Endodermal cell (in vitro differentiated cells): ENCODE measurements at regions not wholly inside any gene's neighbourhood (a gene's known extent, or its start where the extent isn't known, plus 50 kb on each side); places are given as distances from the start of the nearest gene placed in this dataset.

ENCODE experiments used
- DNase-seq: peaks from one replicate; pipeline ENCODE4 v3.0.0-alpha.2; 2017
- H3K27ac ChIP-seq: 2 replicates; pipeline ENCODE4 v1.5.1; 2013; ENCODE audit warnings: mild to moderate bottlenecking, low read depth, low read length, moderate library complexity
- H3K27me3 ChIP-seq: 2 replicates; pipeline ENCODE4 v1.6.1; 2013; ENCODE audit warnings: mild to moderate bottlenecking, low read length, moderate library complexity; ENCODE audit not compliant: insufficient read depth, control insufficient read depth, poor library complexity, severe bottlenecking
- H3K36me3 ChIP-seq: 2 replicates; pipeline ENCODE4 v1.7.0; 2013; ENCODE audit warnings: mild to moderate bottlenecking, low read length, moderate library complexity; ENCODE audit not compliant: control insufficient read depth, insufficient read depth
- H3K4me1 ChIP-seq: one replicate; pipeline ENCODE4 v1.7.0; 2013; ENCODE audit warnings: low read length; ENCODE audit not compliant: control insufficient read depth, insufficient read depth
- H3K4me3 ChIP-seq: 2 replicates; pipeline ENCODE4 v1.5.1; 2013; ENCODE audit warnings: mild to moderate bottlenecking, low read length, moderate library complexity
- H3K9ac ChIP-seq: 2 replicates; pipeline ENCODE4 v1.6.1; 2013; ENCODE audit warnings: mild to moderate bottlenecking, low read length, moderate library complexity; ENCODE audit not compliant: poor library complexity, severe bottlenecking; ENCODE audit errors: extremely low read depth
- H3K9me3 ChIP-seq: 2 replicates; pipeline ENCODE4 v1.6.1; 2013; ENCODE audit warnings: mild to moderate bottlenecking, low read length, moderate library complexity; ENCODE audit not compliant: control insufficient read depth
- H3K27ac Mint-ChIP-seq: 2 replicates; pipeline ENCODE4 v1.8.0; 2020; ENCODE audit warnings: mixed read lengths
- H3K27me3 Mint-ChIP-seq: 2 replicates; pipeline ENCODE4 v1.8.0; 2021; ENCODE audit warnings: mild to moderate bottlenecking, mixed read lengths; ENCODE audit not compliant: insufficient read depth
- H3K36me3 Mint-ChIP-seq: 2 replicates; pipeline ENCODE4 v1.8.0; 2020; ENCODE audit warnings: low read depth, mixed read lengths
- H3K4me1 Mint-ChIP-seq: 2 replicates; pipeline ENCODE4 v1.8.0; 2020; ENCODE audit warnings: mixed read lengths
- H3K4me3 Mint-ChIP-seq: 2 replicates; pipeline ENCODE4 v1.8.0; 2020; ENCODE audit warnings: mild to moderate bottlenecking, moderate library complexity, mixed read lengths
- H3K9me3 Mint-ChIP-seq: 2 replicates; pipeline ENCODE4 v1.8.0; 2020; ENCODE audit warnings: mild to moderate bottlenecking, mixed read lengths
- WGBS, 2 experiments: methylation state at CpG; one replicate each; pipeline versions ENCODE4 v1.1.5 to v1.1.7; 2013; ENCODE audit warnings: missing lambda C conversion rate in 2 of 2, mixed read lengths in 1 of 2; ENCODE audit not compliant: insufficient coverage in 1 of 2, insufficient read length in 1 of 2; 5-methylcytosine and 5-hydroxymethylcytosine counted together
- TF ChIP-seq, protein P1 (sequence below): fragments of 200-600 bp; sonication (generic); conservative IDR thresholded peaks from 2 replicates; pipeline ENCODE4 v1.5.0; 2021; ENCODE audit warnings: antibody characterized with exemption, mild to moderate bottlenecking

DNA sequence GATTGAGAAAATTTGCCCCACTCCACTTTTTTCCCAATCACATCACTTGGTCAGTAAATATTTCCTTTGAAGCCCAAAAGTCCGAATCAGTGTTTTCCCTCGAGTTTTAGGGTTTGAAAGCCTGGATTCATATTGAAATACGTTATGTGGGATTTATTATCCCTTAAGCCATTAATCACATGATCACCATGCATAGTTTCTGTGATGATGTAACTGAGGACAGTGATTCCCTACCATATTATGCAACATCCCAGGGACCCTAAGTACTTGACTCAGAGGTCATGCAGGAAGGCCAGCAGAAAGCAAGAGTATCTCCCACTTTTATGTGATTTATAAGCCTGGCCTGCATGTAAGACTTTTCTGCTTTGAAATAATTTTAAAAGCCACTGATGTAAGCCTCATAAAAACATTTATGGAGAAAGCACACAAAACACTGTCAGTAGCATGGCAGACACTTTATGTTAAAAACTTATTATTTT is 630.6 kb upstream of the ZWINT start:
- no peaks in the 10 kb centered on the region for H3K9me3 Mint-ChIP-seq
- no peaks in the 10 kb centered on the region for H3K4me1 Mint-ChIP-seq

DNA sequence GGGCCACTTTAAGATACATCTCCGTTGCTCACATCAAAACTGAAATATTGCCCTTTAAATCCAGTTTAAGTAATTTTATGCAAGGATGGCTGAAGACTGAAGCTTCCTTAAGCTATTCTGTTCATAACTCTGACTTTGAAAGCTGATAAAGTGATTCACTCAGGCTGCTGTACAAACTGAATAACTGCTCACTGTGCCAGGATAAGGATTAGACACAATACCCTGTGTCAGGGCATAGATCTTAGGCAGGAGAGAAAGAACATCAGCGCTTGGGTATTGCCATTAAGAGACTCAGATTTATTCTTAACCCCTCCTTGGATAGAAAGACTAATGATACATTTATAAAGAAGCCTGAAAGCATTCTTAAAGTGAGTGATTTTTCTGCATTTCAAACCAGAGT is 614.5 kb upstream of the ZWINT start:
- Histone ChIP-seq H3K27ac (no peak overlapping the region), H3K4me3 (no peak overlapping the region), H3K36me3 (no peaks in the 10 kb centered on the region), H3K27me3 (peaks cover 9% of the 10 kb centered on the region), H3K9ac (no peak overlapping the region), H3K9me3 (peaks cover 5% of the 10 kb centered on the region), H3K4me1 (no peaks in the 10 kb centered on the region)
- Mint-ChIP-seq H3K27ac (no peak overlapping the region), H3K4me1 (peaks cover 19% of the 10 kb centered on the region), H3K4me3 (no peak overlapping the region), H3K9me3 (no peaks in the 10 kb centered on the region), H3K36me3 (no peaks in the 10 kb centered on the region), H3K27me3 (no peaks in the 10 kb centered on the region)
- WGBS, 2 experiments: 96% methylated on average over 2 of the region's 2 CpGs; no CpG with 5 or more reads in 1 of the 2 experiments
- no peak for DNase-seq
- TF ChIP-seq, protein P1, sequence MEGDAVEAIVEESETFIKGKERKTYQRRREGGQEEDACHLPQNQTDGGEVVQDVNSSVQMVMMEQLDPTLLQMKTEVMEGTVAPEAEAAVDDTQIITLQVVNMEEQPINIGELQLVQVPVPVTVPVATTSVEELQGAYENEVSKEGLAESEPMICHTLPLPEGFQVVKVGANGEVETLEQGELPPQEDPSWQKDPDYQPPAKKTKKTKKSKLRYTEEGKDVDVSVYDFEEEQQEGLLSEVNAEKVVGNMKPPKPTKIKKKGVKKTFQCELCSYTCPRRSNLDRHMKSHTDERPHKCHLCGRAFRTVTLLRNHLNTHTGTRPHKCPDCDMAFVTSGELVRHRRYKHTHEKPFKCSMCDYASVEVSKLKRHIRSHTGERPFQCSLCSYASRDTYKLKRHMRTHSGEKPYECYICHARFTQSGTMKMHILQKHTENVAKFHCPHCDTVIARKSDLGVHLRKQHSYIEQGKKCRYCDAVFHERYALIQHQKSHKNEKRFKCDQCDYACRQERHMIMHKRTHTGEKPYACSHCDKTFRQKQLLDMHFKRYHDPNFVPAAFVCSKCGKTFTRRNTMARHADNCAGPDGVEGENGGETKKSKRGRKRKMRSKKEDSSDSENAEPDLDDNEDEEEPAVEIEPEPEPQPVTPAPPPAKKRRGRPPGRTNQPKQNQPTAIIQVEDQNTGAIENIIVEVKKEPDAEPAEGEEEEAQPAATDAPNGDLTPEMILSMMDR: no peak

More for the DNA sequence above, 630.6 kb upstream of the ZWINT start:
- no peak overlapping the region for H3K27ac Mint-ChIP-seq
- WGBS, 2 experiments: 73% methylated on average over 3 of the region's 3 CpGs; no CpG with 5 or more reads in 1 of the 2 experiments
- H3K4me1 ChIP-seq: no peaks in the 10 kb centered on the region
- TF ChIP-seq, protein P1: no peak
- H3K4me3 ChIP-seq: no peak overlapping the region
- no peak overlapping the region for H3K9ac ChIP-seq
- H3K27me3 ChIP-seq: no peaks in the 10 kb centered on the region
- H3K27ac ChIP-seq: no peak overlapping the region
- no peaks in the 10 kb centered on the region for H3K27me3 Mint-ChIP-seq
- no peaks in the 10 kb centered on the region for H3K9me3 ChIP-seq
- no peaks in the 10 kb centered on the region for H3K36me3 Mint-ChIP-seq
- H3K4me3 Mint-ChIP-seq: no peak overlapping the region
- no peak for DNase-seq
- H3K36me3 ChIP-seq: no peaks in the 10 kb centered on the region

DNA sequence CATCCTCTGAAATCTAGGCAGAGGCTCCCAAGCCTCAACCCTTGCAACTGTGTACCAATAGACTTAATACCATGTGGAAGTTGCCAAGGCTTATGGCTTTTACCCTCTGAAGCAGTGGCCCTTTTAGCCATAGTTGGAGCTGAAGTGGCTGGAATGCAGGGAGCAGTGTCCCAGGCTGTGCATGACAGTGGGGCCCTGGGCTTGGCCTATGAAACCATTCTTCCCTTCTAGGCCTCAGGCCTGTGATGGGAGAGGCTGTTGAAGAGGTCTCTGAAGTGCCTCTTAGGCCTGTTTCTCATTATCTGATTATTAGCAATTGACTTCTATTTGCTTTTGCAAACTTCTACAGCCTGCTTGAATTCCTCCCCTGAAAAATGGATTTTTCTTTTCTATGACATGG is 612.7 kb upstream of the ZWINT start:
- no peaks in the 10 kb centered on the region for H3K36me3 ChIP-seq
- no peak overlapping the region for H3K4me3 ChIP-seq
- no peak overlapping the region for H3K4me3 Mint-ChIP-seq
- no peaks in the 10 kb centered on the region for H3K36me3 Mint-ChIP-seq
- TF ChIP-seq, protein P1: no peak
- no peak overlapping the region for H3K9ac ChIP-seq
- no peak for DNase-seq
- no peaks in the 10 kb centered on the region for H3K4me1 ChIP-seq
- H3K27ac ChIP-seq: no peak overlapping the region
- H3K27me3 ChIP-seq: peaks cover 9% of the 10 kb centered on the region
- H3K9me3 Mint-ChIP-seq: no peaks in the 10 kb centered on the region
- no peak overlapping the region for H3K27ac Mint-ChIP-seq
- peaks cover 19% of the 10 kb centered on the region for H3K4me1 Mint-ChIP-seq
- H3K27me3 Mint-ChIP-seq: no peaks in the 10 kb centered on the region
- peaks cover 5% of the 10 kb centered on the region for H3K9me3 ChIP-seq
